ENCODE measurements at regions not wholly inside any gene's neighbourhood (a gene's known extent, or its start where the extent isn't known, plus 50 kb on each side); places are given as distances from the start of the nearest gene placed in this dataset.

GRCh38 chr7:11914645-11915044, 82.6 kb upstream of the THSD7A start:
- WGBS, result 90% methylated on average over 4 of the region's 4 CpGs
- TF ChIP-seq CTCF (IDR thresholded peaks at IDR 0.05) (no peak), POLR2A (IDR thresholded peaks at IDR 0.05) (no peak), POLR2AphosphoS5 (IDR thresholded peaks at IDR 0.05) (no peak)
- no peaks in the 10 kb centered on the region for H3K36me3 ChIP-seq
- intact Hi-C loops (cut with DNase I), result no loop called here
- H3K4me3 ChIP-seq, result no peak overlapping the region
- no peak for DNase-seq (ENCODE audit: low spot score)
- no peaks in the 10 kb centered on the region for H3K4me1 ChIP-seq (replicated peaks)
- no peak overlapping the region for H3K27ac ChIP-seq
- H3K27me3 ChIP-seq (replicated peaks; ENCODE audit: insufficient read depth), result no peaks in the 10 kb centered on the region
- H3K9me3 ChIP-seq, result no peaks in the 10 kb centered on the region

GRCh38 chr7:11923376-11923930, 91.5 kb upstream of the THSD7A start:
- Histone ChIP-seq H3K4me1 (replicated peaks) (no peaks in the 10 kb centered on the region), H3K27me3 (replicated peaks; ENCODE audit: insufficient read depth) (no peaks in the 10 kb centered on the region), H3K4me3 (no peak overlapping the region), H3K27ac (no peak overlapping the region), H3K36me3 (no peaks in the 10 kb centered on the region), H3K9me3 (no peaks in the 10 kb centered on the region)
- WGBS, result 83% methylated on average over 1 of the region's 1 CpG
- intact Hi-C loops (cut with DNase I), result no loop called here
- DNase-seq (ENCODE audit: low spot score), result no peak
- TF ChIP-seq POLR2AphosphoS5 (IDR thresholded peaks at IDR 0.05) (no peak), CTCF (IDR thresholded peaks at IDR 0.05) (no peak), POLR2A (IDR thresholded peaks at IDR 0.05) (no peak)

- 58% methylated on average over 3 of the region's 3 CpGs for WGBS
- H3K27me3 ChIP-seq (replicated peaks; ENCODE audit: insufficient read depth), result no peaks in the 10 kb centered on the region
- no peak overlapping the region for H3K4me3 ChIP-seq
- no peak overlapping the region for H3K27ac ChIP-seq
- no peak for DNase-seq (ENCODE audit: low spot score)
- H3K36me3 ChIP-seq, result no peaks in the 10 kb centered on the region
- no peak for TF ChIP-seq POLR2AphosphoS5 (IDR thresholded peaks at IDR 0.05)
- no peak for TF ChIP-seq POLR2A (IDR thresholded peaks at IDR 0.05)
- no peak for TF ChIP-seq CTCF (IDR thresholded peaks at IDR 0.05)
- intact Hi-C loops (cut with DNase I), result no loop called here
- H3K4me1 ChIP-seq (replicated peaks), result no peaks in the 10 kb centered on the region
- no peaks in the 10 kb centered on the region for H3K9me3 ChIP-seq
Measured at GRCh38 chr7:11931307-11931706, 99.3 kb upstream of the THSD7A start.

- Histone ChIP-seq H3K4me3 (no peak overlapping the region), H3K4me1 (replicated peaks) (no peaks in the 10 kb centered on the region), H3K9me3 (no peaks in the 10 kb centered on the region), H3K36me3 (no peaks in the 10 kb centered on the region), H3K27ac (no peak overlapping the region), H3K27me3 (replicated peaks; ENCODE audit: insufficient read depth) (no peaks in the 10 kb centered on the region)
- no peak for TF ChIP-seq CTCF (IDR thresholded peaks at IDR 0.05)
- DNase-seq (ENCODE audit: low spot score), result no peak
- intact Hi-C loops (cut with DNase I), result no loop called here
- 54% methylated on average over 2 of the region's 2 CpGs for WGBS
Measured at GRCh38 chr7:11934796-11935195, 102.8 kb upstream of the THSD7A start.

- Histone ChIP-seq H3K36me3 (no peaks in the 10 kb centered on the region), H3K4me1 (replicated peaks) (no peaks in the 10 kb centered on the region), H3K27me3 (replicated peaks; ENCODE audit: insufficient read depth) (no peaks in the 10 kb centered on the region), H3K27ac (no peak overlapping the region), H3K9me3 (no peaks in the 10 kb centered on the region), H3K4me3 (no peak overlapping the region)
- TF ChIP-seq POLR2AphosphoS5 (IDR thresholded peaks at IDR 0.05), result no peak
- no peak for TF ChIP-seq CTCF (IDR thresholded peaks at IDR 0.05)
- TF ChIP-seq POLR2A (IDR thresholded peaks at IDR 0.05), result no peak
- intact Hi-C loops (cut with DNase I), result no loop called here
- DNase-seq (ENCODE audit: low spot score), result no peak
Measured at GRCh38 chr7:11935905-11936304, 103.9 kb upstream of the THSD7A start.
